ENCODE measurements at regions not wholly inside any gene's neighbourhood (a gene's known extent, or its start where the extent isn't known, plus 50 kb on each side); places are given as distances from the start of the nearest gene placed in this dataset.

DNA sequence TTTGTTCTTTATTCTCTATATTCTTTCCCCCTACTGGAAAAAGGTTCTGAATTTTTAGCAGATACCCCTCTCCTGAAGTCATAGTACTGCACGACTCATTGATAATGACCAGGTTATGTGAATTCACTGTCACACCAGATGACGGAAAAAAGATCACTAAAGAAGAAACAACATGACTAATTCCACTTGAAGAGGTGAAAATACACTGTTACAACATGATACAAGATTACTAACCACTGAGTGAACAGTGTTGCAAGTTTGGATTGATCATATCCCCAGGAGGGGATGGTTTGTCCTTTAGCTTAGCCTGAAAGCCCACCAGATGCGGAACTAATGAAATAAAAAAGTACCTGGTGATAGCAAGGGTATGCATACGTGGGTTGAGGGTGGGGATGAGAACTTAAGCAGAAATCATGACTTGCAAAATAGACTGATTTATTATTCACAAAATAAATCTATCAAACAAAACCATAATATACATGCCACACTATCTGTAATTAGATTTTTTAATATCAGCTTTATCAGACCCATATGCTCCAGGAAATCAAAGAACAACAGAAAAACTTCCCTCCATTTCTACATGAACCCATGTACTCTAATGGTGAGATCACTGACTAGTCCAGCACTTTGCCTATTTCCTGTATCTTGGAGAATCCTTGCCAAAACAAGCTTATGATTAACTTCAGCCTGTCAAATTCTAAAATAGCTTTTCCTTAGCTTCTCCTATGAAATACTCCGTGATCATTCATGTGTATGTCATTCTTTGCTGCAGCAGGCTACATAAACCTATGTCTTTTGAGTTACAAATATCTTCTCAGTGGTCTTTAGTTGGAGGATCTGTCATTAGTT, 257.4 kb upstream of the AGA start:
- DNase-seq (ENCODE audit: low spot score) (no peak), ATAC-seq (ENCODE audit: low read depth) (peak; percentile 84)
- no peaks in the 10 kb centered on the region for H3K9me3 ChIP-seq (ENCODE audit: severe bottlenecking)
- H3K4me1 ChIP-seq (ENCODE audit: insufficient read depth, poor library complexity, severe bottlenecking) = peaks cover 13% of the 10 kb centered on the region
- H3K27ac ChIP-seq (ENCODE audit: poor library complexity, severe bottlenecking) = peak overlapping the region; percentile 2
- no peak overlapping the region for H3K4me3 ChIP-seq (ENCODE audit: severe bottlenecking)
- TF ChIP-seq, protein P1, sequence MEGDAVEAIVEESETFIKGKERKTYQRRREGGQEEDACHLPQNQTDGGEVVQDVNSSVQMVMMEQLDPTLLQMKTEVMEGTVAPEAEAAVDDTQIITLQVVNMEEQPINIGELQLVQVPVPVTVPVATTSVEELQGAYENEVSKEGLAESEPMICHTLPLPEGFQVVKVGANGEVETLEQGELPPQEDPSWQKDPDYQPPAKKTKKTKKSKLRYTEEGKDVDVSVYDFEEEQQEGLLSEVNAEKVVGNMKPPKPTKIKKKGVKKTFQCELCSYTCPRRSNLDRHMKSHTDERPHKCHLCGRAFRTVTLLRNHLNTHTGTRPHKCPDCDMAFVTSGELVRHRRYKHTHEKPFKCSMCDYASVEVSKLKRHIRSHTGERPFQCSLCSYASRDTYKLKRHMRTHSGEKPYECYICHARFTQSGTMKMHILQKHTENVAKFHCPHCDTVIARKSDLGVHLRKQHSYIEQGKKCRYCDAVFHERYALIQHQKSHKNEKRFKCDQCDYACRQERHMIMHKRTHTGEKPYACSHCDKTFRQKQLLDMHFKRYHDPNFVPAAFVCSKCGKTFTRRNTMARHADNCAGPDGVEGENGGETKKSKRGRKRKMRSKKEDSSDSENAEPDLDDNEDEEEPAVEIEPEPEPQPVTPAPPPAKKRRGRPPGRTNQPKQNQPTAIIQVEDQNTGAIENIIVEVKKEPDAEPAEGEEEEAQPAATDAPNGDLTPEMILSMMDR (IDR thresholded peaks at IDR 0.05; ENCODE audit: poor library complexity, severe bottlenecking) = no peak
- no peaks in the 10 kb centered on the region for H3K36me3 ChIP-seq (ENCODE audit: low read depth)
- H3K27me3 ChIP-seq (ENCODE audit: insufficient read depth, poor library complexity, severe bottlenecking) = no peaks in the 10 kb centered on the region

DNA sequence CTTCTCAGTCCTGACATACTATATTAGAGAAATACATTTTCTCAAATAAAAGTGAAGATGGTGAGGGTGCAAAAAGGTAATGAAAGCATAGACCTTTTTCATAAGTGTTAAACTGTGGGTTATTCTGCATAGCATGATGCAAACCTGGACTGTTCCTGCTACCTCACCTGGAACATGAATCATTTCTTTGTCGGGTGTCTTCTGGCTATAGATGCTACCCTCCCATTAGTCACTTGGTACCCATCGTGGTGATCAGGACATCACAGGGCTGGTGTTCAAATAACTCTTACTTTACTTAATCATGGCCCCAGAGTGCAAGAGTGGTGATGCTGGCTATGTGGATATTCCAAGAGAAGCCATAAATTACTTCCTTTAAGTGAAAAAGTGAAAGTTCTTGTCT, 264.7 kb upstream of the AGA start:
- no peaks in the 10 kb centered on the region for H3K9me3 ChIP-seq (ENCODE audit: severe bottlenecking)
- no peaks in the 10 kb centered on the region for H3K27me3 ChIP-seq (ENCODE audit: insufficient read depth, poor library complexity, severe bottlenecking)
- ATAC-seq (ENCODE audit: low read depth) = no peak
- no peak for DNase-seq (ENCODE audit: low spot score)
- H3K4me3 ChIP-seq (ENCODE audit: severe bottlenecking) = no peak overlapping the region
- H3K27ac ChIP-seq (ENCODE audit: poor library complexity, severe bottlenecking) = no peak overlapping the region
- H3K4me1 ChIP-seq (ENCODE audit: insufficient read depth, poor library complexity, severe bottlenecking) = no peaks in the 10 kb centered on the region
- TF ChIP-seq, protein P1 (IDR thresholded peaks at IDR 0.05; ENCODE audit: poor library complexity, severe bottlenecking) = no peak
- no peaks in the 10 kb centered on the region for H3K36me3 ChIP-seq (ENCODE audit: low read depth)

DNA sequence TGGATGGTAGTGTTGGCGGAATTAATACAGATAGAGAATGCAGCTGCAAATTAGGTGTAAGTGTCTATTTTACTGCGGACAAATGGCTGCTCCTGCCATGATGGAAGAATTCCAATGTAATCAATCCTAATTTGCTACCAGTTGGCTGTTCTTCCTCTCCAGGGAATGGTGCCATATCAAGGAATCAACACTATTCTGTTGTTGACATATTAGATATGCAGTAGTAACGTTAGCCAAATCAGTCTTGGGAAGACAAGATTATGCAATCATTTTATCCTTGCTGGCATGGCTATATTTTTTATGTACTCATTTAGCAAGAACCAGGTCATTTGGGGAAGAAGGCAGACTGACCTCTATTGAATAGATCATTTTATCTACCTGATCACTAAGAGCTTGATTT, 271.2 kb upstream of the AGA start:
- Histone ChIP-seq H3K36me3 (ENCODE audit: low read depth) (no peaks in the 10 kb centered on the region), H3K27me3 (ENCODE audit: insufficient read depth, poor library complexity, severe bottlenecking) (no peaks in the 10 kb centered on the region), H3K4me3 (ENCODE audit: severe bottlenecking) (no peak overlapping the region), H3K27ac (ENCODE audit: poor library complexity, severe bottlenecking) (no peak overlapping the region), H3K4me1 (ENCODE audit: insufficient read depth, poor library complexity, severe bottlenecking) (peaks cover 7% of the 10 kb centered on the region), H3K9me3 (ENCODE audit: severe bottlenecking) (no peaks in the 10 kb centered on the region)
- no peak for DNase-seq (ENCODE audit: low spot score)
- TF ChIP-seq, protein P1 (IDR thresholded peaks at IDR 0.05; ENCODE audit: poor library complexity, severe bottlenecking) = no peak
- ATAC-seq (ENCODE audit: low read depth) = no peak

DNA sequence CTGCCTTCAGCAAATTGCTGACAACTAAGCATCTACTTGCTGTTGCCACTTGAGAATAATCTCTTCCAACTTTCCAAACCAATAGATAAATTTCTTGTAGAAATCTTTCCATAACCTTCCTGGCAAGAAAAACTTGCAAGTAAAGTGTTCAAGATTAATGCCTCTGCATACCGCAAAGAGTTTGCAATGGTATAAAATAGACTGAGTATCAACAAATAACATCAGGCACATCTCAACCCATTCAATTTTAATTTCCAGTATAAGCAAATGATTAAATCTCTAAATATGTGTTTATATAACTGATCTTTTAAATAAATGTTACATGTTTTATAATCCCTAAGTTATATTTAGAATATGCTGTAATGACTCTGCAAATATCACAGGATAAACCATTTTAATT, 275.2 kb upstream of the AGA start:
- Histone ChIP-seq H3K9me3 (ENCODE audit: severe bottlenecking) (no peaks in the 10 kb centered on the region), H3K4me3 (ENCODE audit: severe bottlenecking) (no peak overlapping the region), H3K4me1 (ENCODE audit: insufficient read depth, poor library complexity, severe bottlenecking) (peaks cover 14% of the 10 kb centered on the region), H3K27me3 (ENCODE audit: insufficient read depth, poor library complexity, severe bottlenecking) (no peaks in the 10 kb centered on the region), H3K36me3 (ENCODE audit: low read depth) (no peaks in the 10 kb centered on the region), H3K27ac (ENCODE audit: poor library complexity, severe bottlenecking) (no peak overlapping the region)
- DNase-seq (ENCODE audit: low spot score) (no peak), ATAC-seq (ENCODE audit: low read depth) (no peak)
- TF ChIP-seq, protein P1 (IDR thresholded peaks at IDR 0.05; ENCODE audit: poor library complexity, severe bottlenecking) = no peak

DNA sequence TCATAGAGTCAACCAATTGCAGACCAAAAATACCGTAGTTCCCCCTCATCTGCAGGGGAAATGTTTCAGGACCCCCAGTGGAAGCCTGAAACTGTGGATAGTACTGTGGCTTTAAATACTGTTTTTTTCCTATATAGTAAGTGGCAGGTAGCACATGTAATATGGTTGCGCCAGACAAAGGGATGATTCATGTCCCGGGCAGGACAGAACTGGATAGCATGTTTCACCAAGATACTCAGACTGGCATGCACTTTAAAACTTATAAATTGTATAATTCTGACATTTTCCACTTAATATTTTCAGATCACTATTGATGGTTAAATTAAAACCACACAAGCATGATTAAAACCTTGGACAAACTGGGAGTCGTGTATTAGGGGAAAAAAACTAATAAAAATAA, 276.3 kb upstream of the AGA start:
- DNase-seq (ENCODE audit: low spot score) = peak; percentile 58
- Histone ChIP-seq H3K27ac (ENCODE audit: poor library complexity, severe bottlenecking) (peak overlapping the region; percentile 68), H3K36me3 (ENCODE audit: low read depth) (no peaks in the 10 kb centered on the region), H3K4me3 (ENCODE audit: severe bottlenecking) (no peak overlapping the region), H3K9me3 (ENCODE audit: severe bottlenecking) (no peaks in the 10 kb centered on the region), H3K27me3 (ENCODE audit: insufficient read depth, poor library complexity, severe bottlenecking) (no peaks in the 10 kb centered on the region), H3K4me1 (ENCODE audit: insufficient read depth, poor library complexity, severe bottlenecking) (peaks cover 14% of the 10 kb centered on the region)
- TF ChIP-seq, protein P1 (IDR thresholded peaks at IDR 0.05; ENCODE audit: poor library complexity, severe bottlenecking) = no peak
- peak; percentile 100 for ATAC-seq (ENCODE audit: low read depth)

All from RWPE2 (cell line).